Peyer's patch (tissue), 4 donors: ENCODE measurements at regions not wholly inside any gene's neighbourhood (a gene's known extent, or its start where the extent isn't known, plus 50 kb on each side); places are given as distances from the start of the nearest gene placed in this dataset.

Experiments
- POLR2A ChIP-seq, 2 donors: fragments of 450-650 bp; IDR thresholded peaks; one replicate each; pipeline ENCODE4 v1.5.1; 2017; ENCODE audit warnings: antibody characterized with exemption in 2 of 2, mild to moderate bottlenecking in 2 of 2, moderate library complexity in 2 of 2
- TF ChIP-seq, protein P1 (sequence below), 6 experiments: fragments of 450-650 bp in 4 of 6; fragments of 200-600 bp in 2 of 6; sonication (generic) in 1 of 6; IDR thresholded peaks; one replicate each; pipeline ENCODE4 v1.5.1; 2017 to 2019; ENCODE audit warnings: antibody characterized with exemption in 6 of 6, mild to moderate bottlenecking in 3 of 6, moderate library complexity in 1 of 6

DNA sequence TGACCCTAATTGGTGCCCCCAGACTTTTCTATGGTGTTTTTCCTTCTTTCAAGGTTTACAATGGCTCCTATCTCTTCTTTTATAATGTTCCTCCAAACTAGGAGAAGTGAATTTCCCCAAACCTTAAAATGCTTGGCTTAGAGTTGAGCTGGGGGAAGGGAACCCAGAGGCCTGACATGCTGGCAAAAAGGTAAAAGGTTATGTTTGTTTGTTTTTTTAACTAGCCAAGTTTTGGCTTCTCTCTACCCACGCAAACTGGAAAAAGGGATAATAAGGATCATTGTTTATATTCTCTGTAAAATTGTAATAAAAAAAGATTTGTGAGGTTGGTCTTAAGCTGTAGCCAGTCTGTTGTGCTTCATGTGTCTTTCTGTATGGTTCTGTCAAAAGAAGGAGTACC, 477.0 kb downstream of the IPMK start:
- TF ChIP-seq, protein P1, sequence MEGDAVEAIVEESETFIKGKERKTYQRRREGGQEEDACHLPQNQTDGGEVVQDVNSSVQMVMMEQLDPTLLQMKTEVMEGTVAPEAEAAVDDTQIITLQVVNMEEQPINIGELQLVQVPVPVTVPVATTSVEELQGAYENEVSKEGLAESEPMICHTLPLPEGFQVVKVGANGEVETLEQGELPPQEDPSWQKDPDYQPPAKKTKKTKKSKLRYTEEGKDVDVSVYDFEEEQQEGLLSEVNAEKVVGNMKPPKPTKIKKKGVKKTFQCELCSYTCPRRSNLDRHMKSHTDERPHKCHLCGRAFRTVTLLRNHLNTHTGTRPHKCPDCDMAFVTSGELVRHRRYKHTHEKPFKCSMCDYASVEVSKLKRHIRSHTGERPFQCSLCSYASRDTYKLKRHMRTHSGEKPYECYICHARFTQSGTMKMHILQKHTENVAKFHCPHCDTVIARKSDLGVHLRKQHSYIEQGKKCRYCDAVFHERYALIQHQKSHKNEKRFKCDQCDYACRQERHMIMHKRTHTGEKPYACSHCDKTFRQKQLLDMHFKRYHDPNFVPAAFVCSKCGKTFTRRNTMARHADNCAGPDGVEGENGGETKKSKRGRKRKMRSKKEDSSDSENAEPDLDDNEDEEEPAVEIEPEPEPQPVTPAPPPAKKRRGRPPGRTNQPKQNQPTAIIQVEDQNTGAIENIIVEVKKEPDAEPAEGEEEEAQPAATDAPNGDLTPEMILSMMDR (IDR thresholded peaks at IDR 0.05) = no peak
- no peak for TF ChIP-seq POLR2A (IDR thresholded peaks at IDR 0.05)
